ENCODE measurements at regions not wholly inside any gene's neighbourhood (a gene's known extent, or its start where the extent isn't known, plus 50 kb on each side); places are given as distances from the start of the nearest gene placed in this dataset.

DNA sequence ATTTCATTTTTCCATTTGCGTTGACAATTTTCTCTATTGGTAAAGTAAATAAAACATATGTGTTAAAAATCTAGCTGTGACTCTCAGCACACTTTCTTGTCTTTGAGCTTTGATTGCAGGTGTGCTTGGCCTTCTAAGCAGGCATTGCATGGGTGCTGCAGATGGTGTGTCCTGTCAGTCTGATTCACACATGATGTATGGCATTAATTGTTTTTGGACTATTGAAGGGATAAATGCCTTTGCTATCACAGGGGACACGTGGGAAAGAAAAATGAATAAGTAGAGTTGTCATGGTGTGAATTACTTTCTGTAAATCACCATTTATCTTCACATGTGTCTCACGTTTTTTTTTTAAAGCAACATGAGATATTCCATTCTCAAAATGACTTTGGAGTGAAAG lies 211.3 kb upstream of the NAV3 start:
- no peak for DNase-seq

GRCh38 chr12:77617818-77618217 lies 212.9 kb upstream of the NAV3 start:
- DNase-seq = no peak

DNA sequence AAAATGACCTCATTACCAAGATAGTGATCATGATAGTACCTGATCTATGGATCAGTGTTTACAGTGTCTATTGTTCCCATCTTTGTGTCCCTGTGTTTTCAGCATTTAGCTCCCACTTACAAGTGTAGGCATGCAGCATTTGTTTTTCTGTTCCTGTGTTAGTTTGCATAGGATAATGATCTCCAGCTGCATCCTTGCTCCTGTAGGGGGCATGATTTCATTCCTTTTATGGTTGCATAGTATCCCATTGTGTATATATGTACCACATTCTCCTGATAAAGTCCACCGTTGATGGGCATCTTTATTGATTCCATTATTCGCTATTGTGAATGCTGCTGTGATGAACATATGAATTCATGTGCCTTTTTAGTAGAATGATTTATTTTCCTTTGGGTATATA lies 215.4 kb upstream of the NAV3 start:
- DNase-seq = no peak

GRCh38 chr12:77613411-77613810 lies 217.3 kb upstream of the NAV3 start:
- no peak for DNase-seq

DNA sequence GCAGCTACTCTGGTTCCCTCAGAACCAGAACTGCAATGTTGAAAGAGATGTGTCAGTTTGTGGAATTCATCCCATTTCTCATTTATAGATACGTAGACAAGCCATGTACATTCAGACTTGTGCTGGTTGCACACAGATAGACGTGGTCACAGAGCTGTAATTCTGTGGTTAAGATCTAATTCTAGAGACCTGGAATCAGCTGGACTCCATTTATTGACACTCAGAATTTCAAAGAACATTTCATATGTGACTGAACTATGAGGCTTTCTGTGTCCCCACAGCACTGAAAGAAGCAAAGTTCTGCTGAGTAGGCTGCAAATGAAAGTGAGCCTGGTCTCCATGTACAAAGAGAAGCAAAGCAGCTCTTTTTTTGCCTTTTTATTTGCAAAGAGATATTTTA lies 220.2 kb upstream of the NAV3 start:
- DNase-seq = no peak

DNA sequence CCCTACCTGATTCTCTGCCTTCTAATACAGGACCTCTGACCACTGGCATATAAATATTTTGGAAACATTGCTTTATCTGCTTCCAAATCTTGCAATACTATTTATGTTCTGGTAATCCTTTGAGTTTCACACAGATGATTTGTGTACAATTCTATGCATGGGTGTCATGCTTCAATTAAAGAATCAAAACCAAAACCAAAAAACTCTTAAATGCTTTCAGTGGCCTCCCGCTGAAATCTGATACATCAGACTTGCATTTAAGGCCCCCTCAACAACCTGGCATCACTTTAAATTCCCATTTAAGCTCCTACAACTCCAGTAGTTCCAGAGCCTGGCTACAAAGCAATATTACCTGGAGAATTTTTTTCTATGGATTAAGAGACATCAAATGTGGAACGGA lies 221.7 kb upstream of the NAV3 start:
- peak; percentile 17 for DNase-seq

- no peak for DNase-seq
Measured at GRCh38 chr12:77608271-77608824, 222.3 kb upstream of the NAV3 start.

DNA sequence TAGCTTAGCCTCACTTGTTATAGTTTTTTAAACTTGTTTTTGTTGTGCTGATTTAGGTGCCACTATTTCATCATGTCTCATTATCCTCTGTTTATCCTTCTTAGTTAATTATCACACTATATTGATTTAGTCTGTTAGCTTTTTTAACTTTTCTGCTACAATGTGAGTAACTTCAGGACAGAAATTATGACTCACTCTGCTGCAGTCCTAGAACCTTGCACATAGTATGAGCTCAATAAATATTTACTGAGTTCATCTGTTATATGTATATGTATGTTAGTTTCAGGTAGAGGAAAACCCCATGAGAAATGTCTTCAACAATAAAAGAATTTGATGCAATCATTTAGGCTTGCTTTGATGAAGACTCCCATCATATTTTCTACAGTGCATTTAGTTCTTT lies 224.3 kb upstream of the NAV3 start:
- no peak for DNase-seq

DNA sequence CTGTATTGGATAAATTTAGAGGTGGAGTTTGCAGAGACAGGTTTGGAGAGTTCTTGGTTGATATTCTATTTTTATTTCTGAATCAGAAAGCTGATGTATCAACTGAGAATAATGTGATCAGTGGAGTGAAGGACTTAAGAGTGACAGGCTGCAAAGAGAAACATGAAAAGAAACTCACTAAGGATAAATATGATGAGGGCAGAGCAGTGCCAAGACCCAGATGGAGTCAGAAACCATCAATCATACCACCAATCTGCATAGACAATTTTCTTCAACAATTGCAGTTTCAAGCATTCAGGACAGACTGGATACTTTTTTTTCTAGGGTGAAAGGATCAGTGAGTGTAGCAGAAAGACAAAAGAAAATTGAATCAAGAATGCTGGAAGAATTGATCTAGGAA lies 226.7 kb upstream of the NAV3 start:
- DNase-seq = no peak

- no peak for DNase-seq
Measured at GRCh38 chr12:77601069-77601468, 229.6 kb upstream of the NAV3 start.

DNA sequence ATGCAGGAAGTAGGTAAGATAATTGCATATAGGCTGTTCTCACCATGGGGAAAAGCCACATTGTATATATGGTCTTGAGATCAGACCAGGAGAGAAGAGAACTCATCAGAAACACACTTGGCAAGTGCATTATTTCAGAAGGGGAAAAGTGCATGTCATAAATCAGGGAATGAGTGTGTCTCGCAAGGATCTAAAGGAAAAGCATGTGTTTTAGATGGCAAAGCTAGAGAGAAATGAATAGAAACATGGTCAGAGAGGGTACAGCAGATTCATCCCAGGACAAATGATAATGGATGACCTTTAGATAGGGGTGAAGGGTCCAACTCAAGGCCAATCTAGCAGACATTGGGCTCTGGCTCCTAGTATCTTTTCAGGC lies 230.2 kb upstream of the NAV3 start:
- no peak for DNase-seq

GRCh38 chr12:77599782-77600467 lies 230.8 kb upstream of the NAV3 start:
- DNase-seq = no peak

- no peak for DNase-seq
Measured at GRCh38 chr12:77594366-77594765, 236.3 kb upstream of the NAV3 start.

- peak; percentile 72 for DNase-seq
Measured at GRCh38 chr12:77592836-77593235, 237.9 kb upstream of the NAV3 start.

- peak; percentile 79 for DNase-seq
Measured at GRCh38 chr12:77591959-77592743, 238.5 kb upstream of the NAV3 start.

- no peak for DNase-seq
Measured at GRCh38 chr12:77590306-77590705, 240.4 kb upstream of the NAV3 start.

DNA sequence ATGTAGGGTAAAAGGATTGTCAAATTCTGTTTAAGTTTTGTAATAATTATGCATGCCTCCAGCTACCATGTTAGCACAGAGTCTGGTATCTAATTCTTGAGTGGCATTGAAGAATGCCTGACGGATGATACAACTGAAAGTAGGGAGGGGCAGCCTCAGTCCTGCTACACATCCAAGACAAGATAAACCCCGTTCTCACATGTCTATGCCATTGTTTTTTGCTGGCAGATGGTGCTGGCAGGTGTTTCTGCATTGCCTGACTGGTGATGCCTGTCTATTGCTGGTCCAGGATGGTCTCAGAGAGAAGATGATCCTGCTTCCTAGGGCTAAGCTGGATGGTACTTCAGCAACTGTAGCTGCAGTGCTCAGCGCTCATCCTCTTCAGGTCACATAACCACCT lies 245.8 kb upstream of the NAV3 start:
- DNase-seq = peak; percentile 86

- DNase-seq = no peak
Measured at GRCh38 chr12:77578466-77579220, 252.1 kb upstream of the NAV3 start.

GRCh38 chr12:77577791-77578190 lies 252.9 kb upstream of the NAV3 start:
- no peak for DNase-seq

- DNase-seq = no peak
Measured at GRCh38 chr12:77575376-77575919, 255.2 kb upstream of the NAV3 start.

DNA sequence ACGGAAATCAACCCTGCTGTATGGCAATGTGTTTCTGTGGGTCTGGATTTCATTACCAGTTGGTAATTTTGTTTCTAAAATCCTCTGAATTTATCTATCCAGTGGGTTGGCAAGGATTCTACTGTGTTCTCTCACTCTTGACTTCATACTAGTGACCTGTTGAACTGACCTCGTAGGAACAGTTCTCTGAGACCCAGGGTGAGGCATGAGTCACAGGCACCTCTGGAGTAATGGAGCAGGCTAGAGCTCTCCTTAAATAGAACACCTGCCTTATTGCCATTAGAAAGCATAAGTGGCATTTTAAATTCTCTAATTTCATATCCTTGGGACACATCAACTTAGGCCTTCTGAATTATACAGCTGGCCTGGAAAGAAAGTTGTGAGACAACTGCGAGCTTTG lies 258.3 kb upstream of the NAV3 start:
- no peak for DNase-seq

DNA sequence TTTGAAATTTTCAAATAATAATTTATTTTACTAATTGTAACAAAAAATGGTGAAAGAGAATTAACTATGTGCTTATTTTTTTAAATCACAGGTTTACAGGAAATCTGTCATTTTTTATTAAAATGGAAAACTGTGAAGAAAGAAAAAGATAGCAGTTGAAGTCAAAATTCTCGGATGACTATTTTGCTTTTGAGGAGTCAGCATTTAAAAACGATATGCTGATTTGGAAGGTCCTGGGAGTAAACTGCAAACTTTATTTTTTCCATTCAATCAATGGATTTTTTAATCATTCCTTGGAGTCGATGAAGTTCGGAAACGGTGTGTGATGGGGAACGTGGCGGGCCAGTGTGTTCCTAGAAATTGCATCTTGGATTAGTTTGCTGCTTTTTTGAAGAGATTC lies 258.9 kb upstream of the NAV3 start:
- no peak for DNase-seq

- peak; percentile 55 for DNase-seq
Measured at GRCh38 chr12:77571127-77571526, 259.6 kb upstream of the NAV3 start.

All from NCI-H2171 treated with DMSO at 0.1 percent for 48 hours (cell line).